ENCODE measurements at regions not wholly inside any gene's neighbourhood (a gene's known extent, or its start where the extent isn't known, plus 50 kb on each side); places are given as distances from the start of the nearest gene placed in this dataset.

GRCh38 chr13:107562203-107562602 is 653.1 kb downstream of the LIG4 start:
- Histone ChIP-seq H4K20me1 (replicated peaks; ENCODE audit: control insufficient read depth, insufficient read depth, low read length) (no peaks in the 10 kb centered on the region), H3K9ac (ENCODE audit: insufficient read depth in 1 of 2, low read depth in 2 of 2, low read length in 2 of 2) (no peak overlapping the region), H3K4me2 (ENCODE audit: insufficient read depth, low read length) (no peak overlapping the region), H3K36me3 (ENCODE audit: control insufficient read depth, insufficient read depth, low read length) (no peaks in the 10 kb centered on the region), H3K4me3 (no peak overlapping the region), H3K4me1 (replicated peaks in 1 of 2; ENCODE audit: control insufficient read depth in 2 of 2, insufficient read depth in 2 of 2, low read length in 2 of 2) (no peaks in the 10 kb centered on the region), H3K9me1 (ENCODE audit: control insufficient read depth, insufficient read depth, low read length) (no peaks in the 10 kb centered on the region), H3K27ac (ENCODE audit: extremely low read depth, low read depth, low read length) (no peak overlapping the region), H3K79me2 (ENCODE audit: control insufficient read depth, insufficient read depth, low read length) (no peaks in the 10 kb centered on the region), H3K27me3 (ENCODE audit: control insufficient read depth in 2 of 2, insufficient read depth in 2 of 2, low read length in 2 of 2) (no peaks in the 10 kb centered on the region), H3K9me3 (replicated peaks; ENCODE audit: control insufficient read depth, insufficient read depth, low read depth, low read length) (no peaks in the 10 kb centered on the region), H2AFZ (ENCODE audit: low read depth, low read length) (no peak overlapping the region)
- DNase-seq (ENCODE audit: extremely low read depth in 1 of 4, low spot score in 3 of 4): no peak
- in situ Hi-C loops (cut with MboI): no loop called here
- ChIA-PET POLR2A (no interaction called here), CTCF (ENCODE audit: low intra/inter-chr PET ratio) (no interaction called here)
- WGBS (ENCODE audit: insufficient coverage, low coverage, missing lambda C conversion rate): 0% methylated on average over 5 of the region's 5 CpGs
- TF ChIP-seq ZNF12 (CRISPR knock-in tag; IDR thresholded peaks at IDR 0.05): no peak
- intact Hi-C loops (cut with micrococcal nuclease): no loop called here
- no TSS peak for BruUV-seq (replicated peaks)
- no peak for ATAC-seq
- no peak for FAIRE-seq

DNA sequence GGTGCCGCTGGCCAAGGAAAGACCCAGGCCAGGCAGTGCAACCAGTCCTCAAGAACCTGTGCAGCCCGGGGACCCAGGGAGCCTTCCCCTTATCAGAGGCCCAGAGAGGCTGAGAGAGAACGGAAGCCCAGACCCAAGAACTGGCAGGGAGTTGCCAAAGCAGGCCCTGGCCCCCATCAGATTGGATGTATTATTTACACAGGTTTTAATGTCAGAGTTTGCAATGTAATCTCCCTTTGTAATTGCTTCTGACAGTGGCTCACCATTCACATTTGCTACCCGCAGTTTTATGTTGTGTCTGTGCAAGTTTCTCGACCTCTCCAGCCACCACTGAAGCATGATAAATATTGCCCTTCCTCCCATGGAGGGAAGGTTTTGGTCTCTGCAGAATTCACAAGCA is 660.9 kb downstream of the LIG4 start:
- WGBS (ENCODE audit: insufficient coverage, low coverage, missing lambda C conversion rate): 0% methylated on average over 5 of the region's 5 CpGs
- no TSS peak for BruUV-seq (replicated peaks)
- H3K4me3 ChIP-seq: no peak overlapping the region
- no peak for FAIRE-seq
- no peaks in the 10 kb centered on the region for H3K4me1 ChIP-seq (replicated peaks in 1 of 2; ENCODE audit: control insufficient read depth in 2 of 2, insufficient read depth in 2 of 2, low read length in 2 of 2)
- no peak overlapping the region for H3K4me2 ChIP-seq (ENCODE audit: insufficient read depth, low read length)
- intact Hi-C loops (cut with micrococcal nuclease): no loop called here
- H2AFZ ChIP-seq (ENCODE audit: low read depth, low read length): no peak overlapping the region
- H3K79me2 ChIP-seq (ENCODE audit: control insufficient read depth, insufficient read depth, low read length): no peaks in the 10 kb centered on the region
- in situ Hi-C loops (cut with MboI): no loop called here
- H3K9me1 ChIP-seq (ENCODE audit: control insufficient read depth, insufficient read depth, low read length): no peaks in the 10 kb centered on the region
- no peaks in the 10 kb centered on the region for H4K20me1 ChIP-seq (replicated peaks; ENCODE audit: control insufficient read depth, insufficient read depth, low read length)
- ATAC-seq: no peak
- H3K27me3 ChIP-seq (ENCODE audit: control insufficient read depth in 2 of 2, insufficient read depth in 2 of 2, low read length in 2 of 2): no peaks in the 10 kb centered on the region
- H3K9me3 ChIP-seq (replicated peaks; ENCODE audit: control insufficient read depth, insufficient read depth, low read depth, low read length): no peaks in the 10 kb centered on the region
- no peak for DNase-seq (ENCODE audit: extremely low read depth in 1 of 4, low spot score in 3 of 4)
- POLR2A ChIA-PET: no interaction called here
- H3K27ac ChIP-seq (ENCODE audit: extremely low read depth, low read depth, low read length): no peak overlapping the region
- no peak overlapping the region for H3K9ac ChIP-seq (ENCODE audit: insufficient read depth in 1 of 2, low read depth in 2 of 2, low read length in 2 of 2)
- CTCF ChIA-PET (ENCODE audit: low intra/inter-chr PET ratio): no interaction called here
- H3K36me3 ChIP-seq (ENCODE audit: control insufficient read depth, insufficient read depth, low read length): no peaks in the 10 kb centered on the region
- TF ChIP-seq, protein P1, sequence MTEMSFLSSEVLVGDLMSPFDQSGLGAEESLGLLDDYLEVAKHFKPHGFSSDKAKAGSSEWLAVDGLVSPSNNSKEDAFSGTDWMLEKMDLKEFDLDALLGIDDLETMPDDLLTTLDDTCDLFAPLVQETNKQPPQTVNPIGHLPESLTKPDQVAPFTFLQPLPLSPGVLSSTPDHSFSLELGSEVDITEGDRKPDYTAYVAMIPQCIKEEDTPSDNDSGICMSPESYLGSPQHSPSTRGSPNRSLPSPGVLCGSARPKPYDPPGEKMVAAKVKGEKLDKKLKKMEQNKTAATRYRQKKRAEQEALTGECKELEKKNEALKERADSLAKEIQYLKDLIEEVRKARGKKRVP (CRISPR knock-in tag; IDR thresholded peaks at IDR 0.05): no peak
- TF ChIP-seq ZBTB1 (CRISPR knock-in tag; IDR thresholded peaks at IDR 0.05; ENCODE audit: borderline replicate concordance, low read depth) (no peak), ZNF124 (CRISPR knock-in tag; IDR thresholded peaks at IDR 0.05) (no peak), SIN3B (IDR thresholded peaks at IDR 0.05; ENCODE audit: low read depth) (no peak), TCFL5 (CRISPR knock-in tag; conservative IDR thresholded peaks at IDR 0.05) (no peak), SFPQ (IDR thresholded peaks at IDR 0.05; ENCODE audit: low read depth, low read length) (no peak)
- TF ChIP-seq, protein P2, sequence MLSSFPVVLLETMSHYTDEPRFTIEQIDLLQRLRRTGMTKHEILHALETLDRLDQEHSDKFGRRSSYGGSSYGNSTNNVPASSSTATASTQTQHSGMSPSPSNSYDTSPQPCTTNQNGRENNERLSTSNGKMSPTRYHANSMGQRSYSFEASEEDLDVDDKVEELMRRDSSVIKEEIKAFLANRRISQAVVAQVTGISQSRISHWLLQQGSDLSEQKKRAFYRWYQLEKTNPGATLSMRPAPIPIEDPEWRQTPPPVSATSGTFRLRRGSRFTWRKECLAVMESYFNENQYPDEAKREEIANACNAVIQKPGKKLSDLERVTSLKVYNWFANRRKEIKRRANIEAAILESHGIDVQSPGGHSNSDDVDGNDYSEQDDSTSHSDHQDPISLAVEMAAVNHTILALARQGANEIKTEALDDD (IDR thresholded peaks at IDR 0.05): no peak

Data from K562 (cell line).